Keratinocyte (primary cell): ENCODE measurements at regions not wholly inside any gene's neighbourhood (a gene's known extent, or its start where the extent isn't known, plus 50 kb on each side); places are given as distances from the start of the nearest gene placed in this dataset.
A peak's percentile ranks its signal among the peaks of the same experiment; 100 is the strongest.

Experiments used
- DNase-seq: peaks from one replicate; pipeline ENCODE4 v3.0.0-alpha.2; 2011; ENCODE audit warnings: low read depth, missing footprints, low spot score
- FAIRE-seq: peaks from 2 replicates; lab custom pipeline; 2011; peaks lifted over from hg19 to GRCh38; lab: Jason Lieb, UNC
- H2AFZ ChIP-seq: 2 replicates; pipeline ENCODE4 v1.6.0; 2012; ENCODE audit warnings: low read length, control low read depth, inconsistent platforms; ENCODE audit not compliant: control insufficient read depth
- H3K27ac ChIP-seq: 2 replicates; pipeline ENCODE4 v1.5.1; 2011; ENCODE audit warnings: low read length; ENCODE audit not compliant: control insufficient read depth, insufficient read depth
- H3K27me3 ChIP-seq: 3 replicates; pipeline ENCODE4 v1.6.0; 2011; ENCODE audit warnings: low read length; ENCODE audit not compliant: control insufficient read depth, insufficient read depth; ENCODE audit errors: extremely low read depth
- H3K36me3 ChIP-seq, 2 experiments: 2 replicates in 1 of 2; 3 replicates in 1 of 2; pipeline ENCODE4 v1.5.1; 2011; ENCODE audit warnings: low read length in 2 of 2, mild to moderate bottlenecking in 1 of 2; ENCODE audit not compliant: control insufficient read depth in 2 of 2, insufficient read depth in 2 of 2; ENCODE audit errors: extremely low read depth in 1 of 2
- H3K4me1 ChIP-seq: 3 replicates; pipeline ENCODE4 v1.5.1; 2011; ENCODE audit warnings: low read length; ENCODE audit not compliant: control insufficient read depth, insufficient read depth; ENCODE audit errors: extremely low read depth
- H3K4me2 ChIP-seq: 3 replicates; pipeline ENCODE4 v1.6.0; 2011; ENCODE audit warnings: low read depth, low read length; ENCODE audit not compliant: control insufficient read depth, insufficient read depth; ENCODE audit errors: extremely low read depth
- H3K4me3 ChIP-seq, 3 experiments: fragments of 200-600 bp in 1 of 3; sonication (generic) in 1 of 3; 2 replicates in 2 of 3; 3 replicates in 1 of 3; pipeline ENCODE4 v1.5.1; 2011 to 2016; ENCODE audit warnings: low read length in 3 of 3, mild to moderate bottlenecking in 3 of 3, control low read depth in 2 of 3, inconsistent platforms in 1 of 3, low read depth in 1 of 3, mixed read lengths in 1 of 3, mixed run types in 1 of 3, moderate library complexity in 1 of 3; ENCODE audit not compliant: control insufficient read depth in 2 of 3, insufficient read depth in 2 of 3; ENCODE audit errors: extremely low read depth in 1 of 3
- H3K79me2 ChIP-seq: 2 replicates; pipeline ENCODE4 v1.6.0; 2012; ENCODE audit warnings: low read length; ENCODE audit not compliant: control insufficient read depth, insufficient read depth
- H3K9ac ChIP-seq: 3 replicates; pipeline ENCODE4 v1.6.0; 2011; ENCODE audit warnings: low read length; ENCODE audit not compliant: control insufficient read depth, insufficient read depth; ENCODE audit errors: extremely low read depth
- H3K9me1 ChIP-seq: 3 replicates; pipeline ENCODE4 v1.6.0; 2011; ENCODE audit warnings: low read length; ENCODE audit not compliant: control insufficient read depth, insufficient read depth; ENCODE audit errors: extremely low read depth
- H3K9me3 ChIP-seq: 2 replicates; pipeline ENCODE4 v1.5.1; 2012; ENCODE audit warnings: low read depth, low read length; ENCODE audit not compliant: control insufficient read depth
- H4K20me1 ChIP-seq: 3 replicates; pipeline ENCODE4 v1.6.0; 2011; ENCODE audit warnings: low read length; ENCODE audit not compliant: control insufficient read depth, insufficient read depth; ENCODE audit errors: extremely low read depth
- EZH2 ChIP-seq: IDR thresholded peaks from one replicate; pipeline ENCODE4 v1.6.1; 2012; ENCODE audit warnings: inconsistent platforms, mild to moderate bottlenecking, low read length, moderate library complexity
- dilution Hi-C: fragments of 300-500 bp; cut with MboI; formaldehyde crosslinking; loops from one replicate; pipeline ENCODE4 v1.7.0; 2020; ENCODE audit warnings: low sequenced_read_pairs; ENCODE audit not compliant: extremely low pct_ligation_motif_present
- TF ChIP-seq, protein P1 (sequence below), 3 experiments: IDR thresholded peaks in 1 of 3; conservative IDR thresholded peaks in 1 of 3; optimal IDR thresholded peaks in 1 of 3; 2 replicates in 2 of 3; 3 replicates in 1 of 3; pipeline versions ENCODE3 to v1.5.1; 2011; ENCODE audit warnings: low read length in 3 of 3, mild to moderate bottlenecking in 3 of 3, moderate library complexity in 2 of 3, control low read depth in 1 of 3, inconsistent platforms in 1 of 3; ENCODE audit not compliant: insufficient read depth in 2 of 3; ENCODE audit errors: extremely low read depth in 1 of 3

DNA sequence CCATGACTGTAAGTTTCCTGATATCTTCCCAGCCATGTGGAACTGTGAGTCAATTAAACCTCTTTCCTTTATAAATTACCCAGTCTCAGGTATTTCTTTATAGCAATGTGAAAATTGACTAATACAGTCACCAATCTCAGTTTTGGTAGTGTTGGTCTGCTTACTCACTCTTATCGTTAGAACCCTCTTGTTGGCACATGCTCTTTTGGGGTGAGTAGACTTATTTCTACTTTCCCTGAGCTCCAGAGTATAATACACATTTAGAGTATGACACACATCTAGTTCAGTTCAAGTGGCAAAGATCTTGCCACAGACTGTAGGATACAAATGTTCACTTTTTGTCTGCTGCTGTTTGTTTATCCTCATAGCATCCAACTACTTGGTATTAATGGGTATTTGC lies 347.5 kb upstream of the CELF4 start:
- no peaks in the 10 kb centered on the region for H3K9me1 ChIP-seq
- dilution Hi-C loops = no loop called here
- H3K27ac ChIP-seq = no peak overlapping the region

DNA sequence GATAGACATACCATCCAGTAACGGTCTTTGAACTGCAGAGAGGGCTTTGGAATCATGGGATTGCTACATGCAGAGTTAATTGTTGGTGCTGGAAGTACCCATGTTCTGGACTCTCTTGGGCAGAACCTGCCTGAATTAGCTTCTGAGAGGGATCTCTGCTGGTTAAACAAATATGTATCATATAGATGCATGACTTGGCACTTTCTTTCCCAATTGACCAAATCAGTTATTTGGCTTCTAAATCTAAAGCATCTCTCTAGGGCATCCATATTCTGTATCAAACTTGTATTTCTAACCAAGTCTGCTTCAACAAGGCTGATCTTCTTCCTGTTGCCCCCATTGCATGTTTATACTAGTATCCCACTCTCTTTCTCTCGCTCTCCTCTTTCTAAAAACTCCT lies 336.7 kb upstream of the CELF4 start:
- dilution Hi-C loops = no loop called here
- no peaks in the 10 kb centered on the region for H3K9me3 ChIP-seq
- no peaks in the 10 kb centered on the region for H3K4me1 ChIP-seq
- TF ChIP-seq, protein P1, sequence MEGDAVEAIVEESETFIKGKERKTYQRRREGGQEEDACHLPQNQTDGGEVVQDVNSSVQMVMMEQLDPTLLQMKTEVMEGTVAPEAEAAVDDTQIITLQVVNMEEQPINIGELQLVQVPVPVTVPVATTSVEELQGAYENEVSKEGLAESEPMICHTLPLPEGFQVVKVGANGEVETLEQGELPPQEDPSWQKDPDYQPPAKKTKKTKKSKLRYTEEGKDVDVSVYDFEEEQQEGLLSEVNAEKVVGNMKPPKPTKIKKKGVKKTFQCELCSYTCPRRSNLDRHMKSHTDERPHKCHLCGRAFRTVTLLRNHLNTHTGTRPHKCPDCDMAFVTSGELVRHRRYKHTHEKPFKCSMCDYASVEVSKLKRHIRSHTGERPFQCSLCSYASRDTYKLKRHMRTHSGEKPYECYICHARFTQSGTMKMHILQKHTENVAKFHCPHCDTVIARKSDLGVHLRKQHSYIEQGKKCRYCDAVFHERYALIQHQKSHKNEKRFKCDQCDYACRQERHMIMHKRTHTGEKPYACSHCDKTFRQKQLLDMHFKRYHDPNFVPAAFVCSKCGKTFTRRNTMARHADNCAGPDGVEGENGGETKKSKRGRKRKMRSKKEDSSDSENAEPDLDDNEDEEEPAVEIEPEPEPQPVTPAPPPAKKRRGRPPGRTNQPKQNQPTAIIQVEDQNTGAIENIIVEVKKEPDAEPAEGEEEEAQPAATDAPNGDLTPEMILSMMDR (optimal IDR thresholded peaks at IDR 0.05 in 1 of 3, IDR thresholded peaks at IDR 0.05 in 1 of 3, conservative IDR thresholded peaks at IDR 0.05 in 1 of 3; ENCODE audit: extremely low read depth in 1 of 3, insufficient read depth in 2 of 3, low read length in 3 of 3) = no peak
- no peak for TF ChIP-seq EZH2
- H3K9me1 ChIP-seq = no peaks in the 10 kb centered on the region
- no peaks in the 10 kb centered on the region for H4K20me1 ChIP-seq
- no peaks in the 10 kb centered on the region for H3K79me2 ChIP-seq
- no peak overlapping the region for H3K4me3 ChIP-seq
- H3K4me2 ChIP-seq = no peak overlapping the region
- H3K27ac ChIP-seq = no peak overlapping the region
- no peaks in the 10 kb centered on the region for H3K36me3 ChIP-seq
- H3K27me3 ChIP-seq = no peaks in the 10 kb centered on the region
- no peak overlapping the region for H3K9ac ChIP-seq
- H2AFZ ChIP-seq = no peak overlapping the region
- DNase-seq (no peak), FAIRE-seq (no peak)

More for the DNA sequence above, 347.5 kb upstream of the CELF4 start:
- H3K4me2 ChIP-seq = no peak overlapping the region
- no peaks in the 10 kb centered on the region for H3K27me3 ChIP-seq
- H3K4me1 ChIP-seq = no peaks in the 10 kb centered on the region
- DNase-seq = peak; percentile 25
- H3K9me3 ChIP-seq = no peaks in the 10 kb centered on the region
- H4K20me1 ChIP-seq = no peaks in the 10 kb centered on the region
- H3K9ac ChIP-seq = no peak overlapping the region
- TF ChIP-seq EZH2 = no peak
- TF ChIP-seq, protein P1 (optimal IDR thresholded peaks at IDR 0.05 in 1 of 3, IDR thresholded peaks at IDR 0.05 in 1 of 3, conservative IDR thresholded peaks at IDR 0.05 in 1 of 3; ENCODE audit: extremely low read depth in 1 of 3, insufficient read depth in 2 of 3, low read length in 3 of 3) = no peak
- FAIRE-seq = peak; percentile 53
- H3K36me3 ChIP-seq = no peaks in the 10 kb centered on the region
- no peak overlapping the region for H3K4me3 ChIP-seq
- no peaks in the 10 kb centered on the region for H3K79me2 ChIP-seq
- H2AFZ ChIP-seq = no peak overlapping the region
